ENCODE measurements at regions not wholly inside any gene's neighbourhood (a gene's known extent, or its start where the extent isn't known, plus 50 kb on each side); places are given as distances from the start of the nearest gene placed in this dataset.

GRCh38 chr15:47968593-47968992, 152.2 kb upstream of the SLC24A5 start:
- H3K36me3 ChIP-seq (ENCODE audit: insufficient read depth, low read length): no peaks in the 10 kb centered on the region
- no peaks in the 10 kb centered on the region for H3K79me2 ChIP-seq (ENCODE audit: insufficient read depth, low read depth, low read length)
- intact Hi-C loops (cut with micrococcal nuclease; ENCODE audit: unreplicated experiment): no loop called here
- no peak overlapping the region for H3K4me3 ChIP-seq (ENCODE audit: low read depth, low read length, poor library complexity, severe bottlenecking)
- no peak overlapping the region for H3K4me2 ChIP-seq (ENCODE audit: low read length)
- no TSS peak for BruUV-seq (replicated peaks)
- H2AFZ ChIP-seq (ENCODE audit: low read length): no peak overlapping the region
- H3K9me2 ChIP-seq (ENCODE audit: insufficient read depth, low read length): 0 out of 2 replicates have a peak, but pooled peaks cover 2% of the 10 kb centered on the region
- POLR2A ChIA-PET: interaction anchor here (0.5 kb wide), 1 partner anchor 1720 kb away, joined by 4 read pairs; no protein-coding TSS in a partner anchor
- no peak for DNase-seq (ENCODE audit: low spot score)
- TF ChIP-seq CTCF (conservative IDR thresholded peaks at IDR 0.05; ENCODE audit: low read length) (no peak), EZH2phosphoT487 (IDR thresholded peaks at IDR 0.05; ENCODE audit: borderline replicate concordance, low read depth, low read length) (no peak)
- CTCF ChIA-PET (ENCODE audit: unreplicated experiment): no interaction called here
- H3K27ac ChIP-seq (ENCODE audit: low read depth, low read length, poor library complexity, severe bottlenecking): no peak overlapping the region
- H3K9me3 ChIP-seq (ENCODE audit: low read length): no peaks in the 10 kb centered on the region
- H3K4me1 ChIP-seq (ENCODE audit: insufficient read depth, low read length, poor library complexity, severe bottlenecking): no peaks in the 10 kb centered on the region
- no peaks in the 10 kb centered on the region for H4K20me1 ChIP-seq (ENCODE audit: insufficient read depth, low read length)

GRCh38 chr15:47971637-47972036, 149.2 kb upstream of the SLC24A5 start:
- DNase-seq (ENCODE audit: low spot score): no peak
- H3K4me1 ChIP-seq (ENCODE audit: insufficient read depth, low read length, poor library complexity, severe bottlenecking): no peaks in the 10 kb centered on the region
- no peak overlapping the region for H3K27ac ChIP-seq (ENCODE audit: low read depth, low read length, poor library complexity, severe bottlenecking)
- TF ChIP-seq EZH2phosphoT487 (IDR thresholded peaks at IDR 0.05; ENCODE audit: borderline replicate concordance, low read depth, low read length) (no peak), CTCF (conservative IDR thresholded peaks at IDR 0.05; ENCODE audit: low read length) (no peak)
- H3K9me2 ChIP-seq (ENCODE audit: insufficient read depth, low read length): 0 out of 2 replicates have a peak, but pooled peaks cover 6% of the 10 kb centered on the region
- no TSS peak for BruUV-seq (replicated peaks)
- no peak overlapping the region for H2AFZ ChIP-seq (ENCODE audit: low read length)
- intact Hi-C loops (cut with micrococcal nuclease; ENCODE audit: unreplicated experiment): no loop called here
- POLR2A ChIA-PET: no interaction called here
- no peak overlapping the region for H3K4me3 ChIP-seq (ENCODE audit: low read depth, low read length, poor library complexity, severe bottlenecking)
- no peak overlapping the region for H3K4me2 ChIP-seq (ENCODE audit: low read length)
- H3K79me2 ChIP-seq (ENCODE audit: insufficient read depth, low read depth, low read length): no peaks in the 10 kb centered on the region
- CTCF ChIA-PET (ENCODE audit: unreplicated experiment): no interaction called here
- no peaks in the 10 kb centered on the region for H4K20me1 ChIP-seq (ENCODE audit: insufficient read depth, low read length)
- no peaks in the 10 kb centered on the region for H3K36me3 ChIP-seq (ENCODE audit: insufficient read depth, low read length)
- no peaks in the 10 kb centered on the region for H3K9me3 ChIP-seq (ENCODE audit: low read length)

GRCh38 chr15:47972738-47973137, 148.1 kb upstream of the SLC24A5 start:
- no peaks in the 10 kb centered on the region for H3K79me2 ChIP-seq (ENCODE audit: insufficient read depth, low read depth, low read length)
- POLR2A ChIA-PET: interaction anchor here (0.6 kb wide), 1 partner anchor 325 kb away, joined by 4 read pairs; no protein-coding TSS in a partner anchor
- no peak overlapping the region for H2AFZ ChIP-seq (ENCODE audit: low read length)
- no peak overlapping the region for H3K27ac ChIP-seq (ENCODE audit: low read depth, low read length, poor library complexity, severe bottlenecking)
- TF ChIP-seq EZH2phosphoT487 (IDR thresholded peaks at IDR 0.05; ENCODE audit: borderline replicate concordance, low read depth, low read length) (no peak), CTCF (conservative IDR thresholded peaks at IDR 0.05; ENCODE audit: low read length) (no peak)
- CTCF ChIA-PET (ENCODE audit: unreplicated experiment): no interaction called here
- H4K20me1 ChIP-seq (ENCODE audit: insufficient read depth, low read length): no peaks in the 10 kb centered on the region
- no peak overlapping the region for H3K4me2 ChIP-seq (ENCODE audit: low read length)
- H3K36me3 ChIP-seq (ENCODE audit: insufficient read depth, low read length): no peaks in the 10 kb centered on the region
- intact Hi-C loops (cut with micrococcal nuclease; ENCODE audit: unreplicated experiment): no loop called here
- no peaks in the 10 kb centered on the region for H3K4me1 ChIP-seq (ENCODE audit: insufficient read depth, low read length, poor library complexity, severe bottlenecking)
- no TSS peak for BruUV-seq (replicated peaks)
- DNase-seq (ENCODE audit: low spot score): no peak
- H3K9me3 ChIP-seq (ENCODE audit: low read length): no peaks in the 10 kb centered on the region
- peaks cover 6% of the 10 kb centered on the region; the same call in 1 of the 2 replicates for H3K9me2 ChIP-seq (ENCODE audit: insufficient read depth, low read length)
- no peak overlapping the region for H3K4me3 ChIP-seq (ENCODE audit: low read depth, low read length, poor library complexity, severe bottlenecking)

Data from OCI-LY7 (cell line).